B cell (primary cell): ENCODE measurements at regions not wholly inside any gene's neighbourhood (a gene's known extent, or its start where the extent isn't known, plus 50 kb on each side); places are given as distances from the start of the nearest gene placed in this dataset.
"Not testable (repeated sequence)": the region's sequence is repeated elsewhere in the genome, so short reads cannot be mapped to it uniquely, and the experiment has no call there.

Experiments
- ATAC-seq: fragments of 200-7000 bp; cut with Tn5 transposase; one replicate; pipeline ENCODE4 v1.10.0; 2021; ENCODE audit warnings: low read depth, mild to moderate bottlenecking, moderate number of reproducible peaks, moderate library complexity
- CTCF ChIA-PET: fragments of 350-600 bp; sonication (Branson Sonifier 250); formaldehyde crosslinking; loops from one replicate; lab custom pipeline; 2021; ENCODE audit warnings: antibody characterized with exemption, inconsistent platforms; lab: Charles Lee
- POLR2A ChIA-PET: fragments of 350-600 bp; sonication (Branson Sonifier 250); formaldehyde crosslinking; loops from one replicate; lab custom pipeline; 2021; ENCODE audit warnings: antibody characterized with exemption; lab: Charles Lee
- DNase-seq: peaks from one replicate; pipeline ENCODE4 v3.0.0; 2013
- H2AFZ ChIP-seq: 2 replicates; pipeline ENCODE4 v1.6.1; 2012; ENCODE audit warnings: mild to moderate bottlenecking, low read depth, low read length; ENCODE audit not compliant: insufficient read depth, poor library complexity, severe bottlenecking
- H3K27ac ChIP-seq, 2 donors: 1 replicate in 1 of 2; 2 replicates in 1 of 2; pipeline ENCODE4 v1.5.1; 2012 to 2013; ENCODE audit warnings: low read length in 2 of 2, mild to moderate bottlenecking in 2 of 2, moderate library complexity in 1 of 2
- H3K27me3 ChIP-seq, 4 experiments: fragments of 200-600 bp in 1 of 4; sonication (generic) in 1 of 4; replicated peaks in 1 of 4; 1 replicate in 2 of 4; 2 replicates in 2 of 4; pipeline versions ENCODE4 v1.6.1 to v1.7.0; 2013 to 2016; ENCODE audit warnings: low read length in 3 of 4, mild to moderate bottlenecking in 2 of 4, mixed read lengths in 1 of 4, moderate library complexity in 1 of 4; ENCODE audit not compliant: insufficient read depth in 4 of 4, control insufficient read depth in 3 of 4; ENCODE audit errors: control extremely low read depth in 1 of 4
- H3K36me3 ChIP-seq, 2 experiments: replicated peaks in 1 of 2; 1 replicate in 1 of 2; 2 replicates in 1 of 2; pipeline versions ENCODE4 v1.6.1 to v1.7.1; 2013; ENCODE audit warnings: low read length in 1 of 2; ENCODE audit not compliant: insufficient read depth in 2 of 2, control insufficient read depth in 1 of 2; ENCODE audit errors: control extremely low read depth in 1 of 2, extremely low read depth in 1 of 2
- H3K4me1 ChIP-seq, 2 donors: fragments of 200-600 bp in 1 of 2; sonication (generic) in 1 of 2; 1 replicate in 1 of 2; 2 replicates in 1 of 2; pipeline versions ENCODE4 v1.5.1 to v1.6.1; 2013 to 2017; ENCODE audit warnings: low read length in 2 of 2; ENCODE audit not compliant: control insufficient read depth in 2 of 2, insufficient read depth in 2 of 2
- H3K4me2 ChIP-seq: replicated peaks from 2 replicates; pipeline ENCODE3; 2012; ENCODE audit warnings: mild to moderate bottlenecking, low read depth, low read length; ENCODE audit not compliant: poor library complexity, severe bottlenecking
- H3K4me3 ChIP-seq, 5 experiments: fragments of 200-600 bp in 1 of 5; sonication (generic) in 1 of 5; 1 replicate in 3 of 5; 2 replicates in 2 of 5; pipeline versions ENCODE4 v1.5.1 to v1.7.0; 2011 to 2016; ENCODE audit warnings: low read length in 4 of 5, mild to moderate bottlenecking in 4 of 5, low read depth in 2 of 5, control low read depth in 1 of 5, moderate library complexity in 1 of 5; ENCODE audit not compliant: insufficient read depth in 1 of 5; ENCODE audit errors: control extremely low read depth in 1 of 5, extremely low read depth in 1 of 5
- H3K79me2 ChIP-seq: fragments of 200-600 bp; sonication (generic); one replicate; pipeline ENCODE4 v1.6.0; 2016; ENCODE audit warnings: low read length; ENCODE audit not compliant: control insufficient read depth, insufficient read depth
- H3K9ac ChIP-seq: fragments of 200-600 bp; sonication (generic); 2 replicates; pipeline ENCODE4 v1.6.1; 2017; ENCODE audit warnings: mild to moderate bottlenecking, low read length, moderate library complexity
- H3K9me3 ChIP-seq, 3 donors: one replicate each; pipeline versions ENCODE4 v1.6.1 to v1.7.1; 2013; ENCODE audit warnings: low read length in 2 of 3; ENCODE audit not compliant: control insufficient read depth in 2 of 3, insufficient read depth in 1 of 3; ENCODE audit errors: control extremely low read depth in 1 of 3
- H4K20me1 ChIP-seq: 2 replicates; pipeline ENCODE4 v1.6.0; 2012; ENCODE audit warnings: mild to moderate bottlenecking, low read length; ENCODE audit not compliant: insufficient read depth, control insufficient read depth, poor library complexity, severe bottlenecking
- H3K27ac Mint-ChIP-seq: one replicate; pipeline ENCODE4 v1.8.0; 2021; ENCODE audit warnings: mixed read lengths
- H3K27me3 Mint-ChIP-seq: one replicate; pipeline ENCODE4 v1.8.0; 2021; ENCODE audit warnings: mixed read lengths
- H3K4me1 Mint-ChIP-seq: one replicate; pipeline ENCODE4 v1.8.0; 2021; ENCODE audit warnings: mixed read lengths
- H3K4me3 Mint-ChIP-seq: one replicate; pipeline ENCODE4 v1.8.0; 2021; ENCODE audit warnings: mixed read lengths
- H3K9me3 Mint-ChIP-seq: one replicate; pipeline ENCODE4 v1.8.0; 2022; ENCODE audit warnings: mixed read lengths; ENCODE audit not compliant: insufficient read depth
- CTCF ChIP-seq: fragments of 200-600 bp; IDR thresholded peaks from one replicate; pipeline ENCODE4 v1.8.0; 2022; ENCODE audit warnings: antibody characterized with exemption, mild to moderate bottlenecking
- EZH2 ChIP-seq: IDR thresholded peaks from 2 replicates; pipeline ENCODE4 v1.6.1; 2012; ENCODE audit warnings: borderline replicate concordance, low read depth, mild to moderate bottlenecking, moderate library complexity, low read length; ENCODE audit not compliant: insufficient read depth, poor library complexity, severe bottlenecking
- WGBS: methylation state at CpG from one replicate; pipeline ENCODE4 v1.1.5; 2013; ENCODE audit warnings: missing lambda C conversion rate; ENCODE audit not compliant: insufficient coverage; 5-methylcytosine and 5-hydroxymethylcytosine counted together
- intact Hi-C: fragments of 100-400 bp; cut with micrococcal nuclease; formaldehyde crosslinking; loops from one replicate; pipeline ENCODE4 v1.10.0; 2022

GRCh38 chr12:9449181-9449580 lies 158.5 kb downstream of the KLRB1 start:
- Mint-ChIP-seq H3K4me3 (peak overlapping the region; percentile 98), H3K27me3 (no peaks in the 10 kb centered on the region), H3K4me1 (peaks cover 17% of the 10 kb centered on the region), H3K27ac (no peak overlapping the region), H3K9me3 (no peaks in the 10 kb centered on the region)
- 67% methylated on average over 5 of the region's 6 CpGs for WGBS
- no peaks in the 10 kb centered on the region for H3K27me3 ChIP-seq
- intact Hi-C loops = no loop called here
- ChIA-PET CTCF (interaction anchor here (1.2 kb wide), 1 partner anchor 20 kb away, joined by 3 read pairs; no protein-coding TSS in a partner anchor), POLR2A (no interaction called here)
- H2AFZ ChIP-seq = peak overlapping the region; percentile 92
- no peaks in the 10 kb centered on the region for H3K36me3 ChIP-seq
- no peaks in the 10 kb centered on the region for H3K9me3 ChIP-seq
- H3K9ac ChIP-seq = no peak overlapping the region
- ATAC-seq (no peak), DNase-seq (no peak)
- no peaks in the 10 kb centered on the region for H4K20me1 ChIP-seq
- H3K79me2 ChIP-seq = no peaks in the 10 kb centered on the region
- no peak overlapping the region for H3K4me3 ChIP-seq
- peaks cover 0 to 8% of the 10 kb centered on the region in 2 donors for H3K4me1 ChIP-seq
- no peak for TF ChIP-seq EZH2
- TF ChIP-seq CTCF = no peak
- H3K4me2 ChIP-seq = no peak overlapping the region
- H3K27ac ChIP-seq = no peak overlapping the region

- H3K27me3 ChIP-seq, H3K4me1 ChIP-seq, H3K9me3 Mint-ChIP-seq, DNase-seq, intact Hi-C loops, CTCF ChIA-PET, H3K79me2 ChIP-seq, POLR2A ChIA-PET, H3K9me3 ChIP-seq, H4K20me1 ChIP-seq, ATAC-seq, H3K36me3 ChIP-seq, H3K27me3 Mint-ChIP-seq: not testable (repeated sequence)
- Histone ChIP-seq H3K9ac (peak overlapping the region; percentile 78), H3K27ac (peak overlapping the region in 1 of 2 donors; percentile 26), H3K4me2 (peak overlapping the region; percentile 67), H2AFZ (peak overlapping the region; percentile 92), H3K4me3 (peak overlapping the region in 4 of 5 experiments; percentile 53 to 83 (median 74))
- Mint-ChIP-seq H3K4me1 (peaks cover 17% of the 10 kb centered on the region), H3K27ac (peak overlapping the region; percentile 90), H3K4me3 (peak overlapping the region; percentile 98)
- WGBS = 27% methylated on average over 4 of the region's 10 CpGs
Observed at GRCh38 chr12:9448648-9449047, 159.1 kb downstream of the KLRB1 start.

- POLR2A ChIA-PET, intact Hi-C loops: not testable (repeated sequence)
Observed at GRCh38 chr12:9447791-9448614, 159.7 kb downstream of the KLRB1 start.

More at GRCh38 chr12:9447791-9448614, 159.7 kb downstream of the KLRB1 start:
- peak overlapping the region; percentile 98 for H3K4me3 Mint-ChIP-seq
- Histone ChIP-seq H3K4me3 (peak overlapping the region; percentile 41 to 83 (median 73)), H3K27ac (peak overlapping the region; percentile 26 to 27), H3K4me2 (peak overlapping the region; percentile 67), H3K9ac (peak overlapping the region; percentile 78), H2AFZ (peak overlapping the region; percentile 92)
- H4K20me1 ChIP-seq, H3K27me3 Mint-ChIP-seq, CTCF ChIA-PET, H3K9me3 ChIP-seq, H3K79me2 ChIP-seq, H3K9me3 Mint-ChIP-seq, H3K27me3 ChIP-seq, H3K36me3 ChIP-seq, H3K4me1 ChIP-seq: not testable (repeated sequence)
- ATAC-seq = peak; percentile 86
- WGBS = under 1% methylated on average over 54 of the region's 61 CpGs
- peak overlapping the region; percentile 90 for H3K27ac Mint-ChIP-seq
- H3K4me1 Mint-ChIP-seq = peaks cover 17% of the 10 kb centered on the region
- peak; percentile 88 for DNase-seq
